NCI-H1694 treated with DMSO at 0.1 percent for 48 hours (cell line): ENCODE measurements at regions not wholly inside any gene's neighbourhood (a gene's known extent, or its start where the extent isn't known, plus 50 kb on each side); places are given as distances from the start of the nearest gene placed in this dataset.
A peak's percentile ranks its signal among the peaks of the same experiment; 100 is the strongest.

Experiments used
- DNase-seq: peaks from one replicate; lab custom pipeline; 2025; lab: John Stamatoyannopoulos, UW

- no peak for DNase-seq
Observed at GRCh38 chr12:23174917-23175316, 549.9 kb downstream of the ETNK1 start.

GRCh38 chr12:23185346-23185745, 560.4 kb downstream of the ETNK1 start:
- no peak for DNase-seq

GRCh38 chr12:23186950-23187349, 562.0 kb downstream of the ETNK1 start:
- DNase-seq: no peak

GRCh38 chr12:23193552-23193951, 568.6 kb downstream of the ETNK1 start:
- no peak for DNase-seq

- no peak for DNase-seq
Observed at GRCh38 chr12:23197266-23197665, 572.3 kb downstream of the ETNK1 start.

GRCh38 chr12:23202728-23203127, 577.8 kb downstream of the ETNK1 start:
- DNase-seq: no peak

GRCh38 chr12:23204933-23205778, 580.2 kb downstream of the ETNK1 start:
- DNase-seq: peak; percentile 68

GRCh38 chr12:23209793-23210192, 584.8 kb downstream of the ETNK1 start:
- no peak for DNase-seq

- DNase-seq: no peak
Observed at GRCh38 chr12:23210573-23210972, 585.6 kb downstream of the ETNK1 start.

GRCh38 chr12:23211384-23212320, 586.7 kb downstream of the ETNK1 start:
- no peak for DNase-seq

GRCh38 chr12:23217158-23217557, 592.2 kb downstream of the ETNK1 start:
- DNase-seq: no peak

GRCh38 chr12:23217667-23218066, 592.7 kb downstream of the ETNK1 start:
- no peak for DNase-seq

- peak; percentile 13 for DNase-seq
Observed at GRCh38 chr12:23221066-23221465, 596.1 kb downstream of the ETNK1 start.

- no peak for DNase-seq
Observed at GRCh38 chr12:23221926-23222325, 597.0 kb downstream of the ETNK1 start.

- DNase-seq: no peak
Observed at GRCh38 chr12:23222801-23223200, 597.8 kb downstream of the ETNK1 start.

GRCh38 chr12:23228101-23228500, 603.1 kb downstream of the ETNK1 start:
- no peak for DNase-seq

- no peak for DNase-seq
Observed at GRCh38 chr12:23230899-23231298, 605.9 kb downstream of the ETNK1 start.

GRCh38 chr12:23236066-23236780, 611.3 kb downstream of the ETNK1 start:
- no peak for DNase-seq

- no peak for DNase-seq
Observed at GRCh38 chr12:23236811-23237210, 611.8 kb downstream of the ETNK1 start.

- no peak for DNase-seq
Observed at GRCh38 chr12:23238190-23238589, 613.2 kb downstream of the ETNK1 start.

GRCh38 chr12:23238957-23239356, 614.0 kb downstream of the ETNK1 start:
- DNase-seq: no peak

GRCh38 chr12:23245186-23245585, 620.2 kb downstream of the ETNK1 start:
- DNase-seq: no peak
